H1 (cell line): ENCODE measurements at regions not wholly inside any gene's neighbourhood (a gene's known extent, or its start where the extent isn't known, plus 50 kb on each side); places are given as distances from the start of the nearest gene placed in this dataset.
A peak's percentile ranks its signal among the peaks of the same experiment; 100 is the strongest.

Source experiments
- CTCF ChIA-PET: fragments of 300-600 bp; sonication (Branson Sonifier 250); formaldehyde crosslinking; loops from one replicate; lab custom pipeline; 2021; ENCODE audit not compliant: partially characterized antibody; lab: Charles Lee
- POLR2A ChIA-PET: fragments of 300-600 bp; sonication (Branson Sonifier 250); formaldehyde crosslinking; loops from one replicate; lab custom pipeline; 2021; ENCODE audit warnings: inconsistent platforms; ENCODE audit not compliant: partially characterized antibody; lab: Charles Lee
- DNase-seq, 2 experiments: peaks; one replicate each; pipeline versions ENCODE4 v3.0.0 to v3.0.0-alpha.2; 2010 to 2022; ENCODE audit warnings: low spot score in 2 of 2, low read depth in 1 of 2, mixed read lengths in 1 of 2
- FAIRE-seq: peaks from 2 replicates; lab custom pipeline; 2011; peaks lifted over from hg19 to GRCh38; lab: Jason Lieb, UNC
- H2AFZ ChIP-seq: 2 replicates; pipeline ENCODE4 v1.8.1; 2012; ENCODE audit warnings: low read length, inconsistent platforms
- H2AK5ac ChIP-seq: 2 replicates; pipeline ENCODE4 v1.6.1; 2013; ENCODE audit warnings: low read depth, low read length
- H2BK120ac ChIP-seq: replicated peaks from 2 replicates; pipeline ENCODE3; 2013; ENCODE audit warnings: low read depth, low read length, inconsistent platforms
- H2BK12ac ChIP-seq: 2 replicates; pipeline ENCODE4 v1.6.1; 2013; ENCODE audit warnings: low read depth, low read length
- H2BK15ac ChIP-seq: 2 replicates; pipeline ENCODE4 v1.6.1; 2013; ENCODE audit warnings: low read length
- H2BK20ac ChIP-seq: 2 replicates; pipeline ENCODE4 v1.6.1; 2013; ENCODE audit warnings: low read length
- H2BK5ac ChIP-seq: 2 replicates; pipeline ENCODE4 v1.6.1; 2013; ENCODE audit warnings: low read depth, low read length
- H3K14ac ChIP-seq: 2 replicates; pipeline ENCODE4 v1.6.1; 2013; ENCODE audit warnings: inconsistent platforms; ENCODE audit not compliant: insufficient read length
- H3K18ac ChIP-seq: 2 replicates; pipeline ENCODE4 v1.6.1; 2013; ENCODE audit warnings: low read length; ENCODE audit errors: extremely low read depth
- H3K23ac ChIP-seq: 2 replicates; pipeline ENCODE4 v1.6.1; 2013; ENCODE audit warnings: inconsistent platforms; ENCODE audit not compliant: insufficient read length
- H3K23me2 ChIP-seq: 2 replicates; pipeline ENCODE4 v1.6.1; 2013; ENCODE audit warnings: low read depth, low read length
- H3K27ac ChIP-seq: 2 replicates; pipeline ENCODE4 v1.6.1; 2011; ENCODE audit warnings: low read depth, low read length, inconsistent platforms
- H3K27me3 ChIP-seq, 4 experiments: replicated peaks in 1 of 4; 1 replicate in 1 of 4; 2 replicates in 3 of 4; pipeline versions ENCODE4 v1.6.1 to v1.8.1; 2011 to 2013; ENCODE audit warnings: low read length in 3 of 4, mild to moderate bottlenecking in 3 of 4, inconsistent platforms in 2 of 4, mixed read lengths in 2 of 4, moderate library complexity in 1 of 4; ENCODE audit not compliant: control insufficient read depth in 3 of 4, insufficient read depth in 3 of 4; ENCODE audit errors: extremely low read depth in 1 of 4
- H3K36me3 ChIP-seq, 4 experiments: 2 replicates each; pipeline versions ENCODE4 v1.6.1 to v1.8.1; 2011 to 2013; ENCODE audit warnings: mild to moderate bottlenecking in 4 of 4, low read length in 3 of 4, moderate library complexity in 2 of 4, control low read depth in 1 of 4, inconsistent platforms in 1 of 4; ENCODE audit not compliant: insufficient read depth in 4 of 4, control insufficient read depth in 2 of 4
- H3K4ac ChIP-seq: replicated peaks from 2 replicates; pipeline ENCODE3; 2013; ENCODE audit warnings: low read length, low read depth, mixed read lengths, inconsistent platforms; ENCODE audit not compliant: insufficient read length
- H3K4me1 ChIP-seq, 4 experiments: replicated peaks in 1 of 4; 1 replicate in 1 of 4; 2 replicates in 3 of 4; pipeline versions ENCODE4 v1.6.1 to v1.8.1; 2011 to 2013; ENCODE audit warnings: low read length in 3 of 4, inconsistent platforms in 2 of 4, mixed read lengths in 1 of 4; ENCODE audit not compliant: insufficient read depth in 4 of 4, control insufficient read depth in 3 of 4
- H3K4me2 ChIP-seq, 2 experiments: 2 replicates each; pipeline versions ENCODE4 v1.6.1 to v1.8.1; 2011 to 2013; ENCODE audit warnings: low read depth in 2 of 2, low read length in 2 of 2, control low read depth in 1 of 2, inconsistent platforms in 1 of 2, mild to moderate bottlenecking in 1 of 2; ENCODE audit not compliant: insufficient read depth in 1 of 2
- H3K4me3 ChIP-seq, 4 experiments: fragments of 200-600, 300-600 bp in 1 of 4; sonication (generic), shearing (Covaris generic), sonication (Bioruptor Twin) in 1 of 4; 2 replicates each; pipeline versions ENCODE4 v1.5.1 to v1.8.1; 2011 to 2016; ENCODE audit warnings: low read length in 4 of 4, low read depth in 3 of 4, control low read depth in 2 of 4, inconsistent platforms in 2 of 4, mild to moderate bottlenecking in 2 of 4, mixed read lengths in 1 of 4, moderate library complexity in 1 of 4; ENCODE audit not compliant: insufficient read depth in 2 of 4; ENCODE audit errors: extremely low read depth in 1 of 4
- H3K56ac ChIP-seq: replicated peaks from 2 replicates; pipeline ENCODE3; 2013; ENCODE audit warnings: low read depth, mild to moderate bottlenecking, mixed read lengths, low read length, inconsistent platforms; ENCODE audit not compliant: insufficient read length
- H3K79me1 ChIP-seq: 2 replicates; pipeline ENCODE4 v1.6.1; 2013; ENCODE audit warnings: low read depth, low read length, control low read depth
- H3K79me2 ChIP-seq, 2 experiments: 2 replicates each; pipeline versions ENCODE4 v1.6.1 to v1.8.1; 2012 to 2013; ENCODE audit warnings: low read length in 2 of 2, mild to moderate bottlenecking in 2 of 2, inconsistent platforms in 1 of 2; ENCODE audit not compliant: insufficient read depth in 2 of 2, control insufficient read depth in 1 of 2
- H3K9ac ChIP-seq, 4 experiments: replicated peaks in 1 of 4; 1 replicate in 1 of 4; 2 replicates in 3 of 4; pipeline versions ENCODE4 v1.6.1 to v1.8.1; 2011 to 2013; ENCODE audit warnings: low read depth in 3 of 4, low read length in 3 of 4, control low read depth in 2 of 4, mild to moderate bottlenecking in 2 of 4, moderate library complexity in 2 of 4, inconsistent platforms in 1 of 4; ENCODE audit errors: extremely low read depth in 1 of 4
- H3K9me3 ChIP-seq, 2 experiments: 2 replicates each; pipeline versions ENCODE4 v1.6.1 to v1.8.1; 2012 to 2013; ENCODE audit warnings: mild to moderate bottlenecking in 2 of 2, moderate library complexity in 2 of 2, control low read depth in 1 of 2, inconsistent platforms in 1 of 2, low read depth in 1 of 2, low read length in 1 of 2, mixed read lengths in 1 of 2; ENCODE audit not compliant: insufficient read depth in 2 of 2
- H4K20me1 ChIP-seq, 2 experiments: replicated peaks in 1 of 2; 2 replicates each; pipeline versions ENCODE3 to v1.8.1; 2011 to 2013; ENCODE audit warnings: inconsistent platforms in 2 of 2, low read length in 2 of 2, mild to moderate bottlenecking in 1 of 2; ENCODE audit not compliant: insufficient read depth in 2 of 2, control insufficient read depth in 1 of 2
- H4K5ac ChIP-seq: 2 replicates; pipeline ENCODE4 v1.6.1; 2013; ENCODE audit warnings: low read length, low read depth, mixed read lengths, inconsistent platforms; ENCODE audit not compliant: insufficient read length
- H4K8ac ChIP-seq: 2 replicates; pipeline ENCODE4 v1.8.0; 2013; ENCODE audit warnings: mild to moderate bottlenecking, moderate library complexity, low read length, inconsistent platforms; ENCODE audit not compliant: insufficient read depth; ENCODE audit errors: extremely low read depth
- H4K91ac ChIP-seq: replicated peaks from 2 replicates; pipeline ENCODE3; 2013; ENCODE audit warnings: low read length, mixed read lengths, inconsistent platforms; ENCODE audit not compliant: insufficient read length
- NRF1 ChIP-seq: IDR thresholded peaks from 2 replicates; pipeline ENCODE4 v1.6.1; 2011; ENCODE audit warnings: mild to moderate bottlenecking, low read depth, low read length, improper control_type of control experiment
- WGBS, 2 experiments: shearing (Covaris generic) in 1 of 2; methylation state at CpG; one replicate each; pipeline versions ENCODE4 v1.1.6 to v1.1.7; 2013 to 2015; ENCODE audit warnings: low lambda C conversion rate in 2 of 2, mixed read lengths in 2 of 2, inconsistent platforms in 1 of 2, low coverage in 1 of 2, missing lambda C conversion rate in 1 of 2; ENCODE audit not compliant: insufficient replicate concordance in 2 of 2, insufficient coverage in 1 of 2, insufficient read length in 1 of 2; ENCODE audit errors: extremely low coverage in 1 of 2, missing lambda C conversion rate in 1 of 2; 5-methylcytosine and 5-hydroxymethylcytosine counted together
- TF ChIP-seq, protein P1 (sequence below), 3 experiments: IDR thresholded peaks; 1 replicate in 2 of 3; 2 replicates in 1 of 3; pipeline versions ENCODE4 v1.5.1 to v1.6.1; 2011; ENCODE audit warnings: low read length in 3 of 3, mild to moderate bottlenecking in 3 of 3, inconsistent platforms in 2 of 3, low read depth in 1 of 3, moderate library complexity in 1 of 3; ENCODE audit not compliant: insufficient read depth in 1 of 3; ENCODE audit errors: control extremely low read depth in 1 of 3

- DNase-seq (no peak), FAIRE-seq (no peak)
- no peak overlapping the region for H3K4me3 ChIP-seq
- H4K20me1 ChIP-seq = no peaks in the 10 kb centered on the region
- no peak overlapping the region for H3K23ac ChIP-seq
- H2AFZ ChIP-seq = no peak overlapping the region
- H3K4ac ChIP-seq = no peak overlapping the region
- no peak overlapping the region for H3K18ac ChIP-seq
- no peaks in the 10 kb centered on the region for H3K79me2 ChIP-seq
- 84% methylated on average over 27 of the region's 33 CpGs; no CpG with 5 or more reads in 1 of the 2 experiments for WGBS, 2 experiments
- H2BK20ac ChIP-seq = peak overlapping the region; percentile 48; the same call in 1 of the 2 replicates
- H4K5ac ChIP-seq = no peak overlapping the region
- H3K9ac ChIP-seq = no peak overlapping the region
- H2AK5ac ChIP-seq = no peak overlapping the region
- no peak overlapping the region for H3K14ac ChIP-seq
- no peaks in the 10 kb centered on the region for H3K79me1 ChIP-seq
- ChIA-PET CTCF (interaction anchor here (0.6 to 2.3 kb wide), 11 partner anchors 8 to 284 kb away, joined by 3 to 6 read pairs (median 3); partner anchors contain the start of gene OLFM1), POLR2A (no interaction called here)
- no peak overlapping the region for H2BK15ac ChIP-seq
- H4K8ac ChIP-seq = no peak overlapping the region
- H2BK120ac ChIP-seq = peak overlapping the region; percentile 37
- no peaks in the 10 kb centered on the region for H3K27me3 ChIP-seq
- H3K9me3 ChIP-seq = peaks cover 0 to 5% of the 10 kb centered on the region in 2 experiments; a peak in 1 of 4 replicates
- no peak overlapping the region for H3K27ac ChIP-seq
- H3K4me2 ChIP-seq = no peak overlapping the region
- H2BK5ac ChIP-seq = peak overlapping the region; percentile 52; the same call in 1 of the 2 replicates
- TF ChIP-seq NRF1 = no peak
- TF ChIP-seq, protein P1, sequence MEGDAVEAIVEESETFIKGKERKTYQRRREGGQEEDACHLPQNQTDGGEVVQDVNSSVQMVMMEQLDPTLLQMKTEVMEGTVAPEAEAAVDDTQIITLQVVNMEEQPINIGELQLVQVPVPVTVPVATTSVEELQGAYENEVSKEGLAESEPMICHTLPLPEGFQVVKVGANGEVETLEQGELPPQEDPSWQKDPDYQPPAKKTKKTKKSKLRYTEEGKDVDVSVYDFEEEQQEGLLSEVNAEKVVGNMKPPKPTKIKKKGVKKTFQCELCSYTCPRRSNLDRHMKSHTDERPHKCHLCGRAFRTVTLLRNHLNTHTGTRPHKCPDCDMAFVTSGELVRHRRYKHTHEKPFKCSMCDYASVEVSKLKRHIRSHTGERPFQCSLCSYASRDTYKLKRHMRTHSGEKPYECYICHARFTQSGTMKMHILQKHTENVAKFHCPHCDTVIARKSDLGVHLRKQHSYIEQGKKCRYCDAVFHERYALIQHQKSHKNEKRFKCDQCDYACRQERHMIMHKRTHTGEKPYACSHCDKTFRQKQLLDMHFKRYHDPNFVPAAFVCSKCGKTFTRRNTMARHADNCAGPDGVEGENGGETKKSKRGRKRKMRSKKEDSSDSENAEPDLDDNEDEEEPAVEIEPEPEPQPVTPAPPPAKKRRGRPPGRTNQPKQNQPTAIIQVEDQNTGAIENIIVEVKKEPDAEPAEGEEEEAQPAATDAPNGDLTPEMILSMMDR (IDR thresholded peaks at IDR 0.05; ENCODE audit: control extremely low read depth in 1 of 3, insufficient read depth in 1 of 3, low read depth in 1 of 3, low read length in 3 of 3) = peak in 1 of 3 experiments; percentile 22; a peak in 1 of 4 replicates
- TF ChIP-seq, all 59 proteins: peak for 1
- peak overlapping the region; percentile 17; the same call in 1 of the 2 replicates for H2BK12ac ChIP-seq
- peak overlapping the region; percentile 73 for H4K91ac ChIP-seq
- no peaks in the 10 kb centered on the region for H3K23me2 ChIP-seq
- peaks cover 6 to 12% (median 10%) of the 10 kb centered on the region in 4 experiments for H3K4me1 ChIP-seq
- H3K36me3 ChIP-seq = no peaks in the 10 kb centered on the region
- H3K56ac ChIP-seq = peak overlapping the region; percentile 21
Measured at GRCh38 chr9:135370411-135371375, 108.9 kb upstream of the PPP1R26 start.
